ENCODE measurements at regions not wholly inside any gene's neighbourhood (a gene's known extent, or its start where the extent isn't known, plus 50 kb on each side); places are given as distances from the start of the nearest gene placed in this dataset.

DNA sequence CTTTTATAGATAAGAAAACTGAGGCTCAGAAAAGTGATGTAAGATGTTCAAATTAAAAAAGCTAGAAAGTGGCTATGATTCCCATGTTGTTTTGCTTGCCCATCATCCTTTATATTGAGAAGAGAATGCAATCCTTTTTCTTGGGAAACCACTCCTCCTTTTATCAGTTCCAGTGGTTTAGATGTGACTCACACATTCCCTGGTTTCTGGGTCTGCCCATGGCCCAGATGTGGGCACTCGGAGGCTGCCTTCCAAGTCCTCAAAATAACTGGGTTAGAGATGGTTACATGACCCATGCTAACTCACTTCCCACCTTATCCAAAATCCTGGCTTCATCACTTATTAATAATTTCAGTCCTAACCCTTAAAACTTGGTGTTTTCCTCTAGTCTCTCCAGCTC, 550.0 kb downstream of the MDFIC start:
- no peak for TF ChIP-seq POLR2A (IDR thresholded peaks at IDR 0.05; ENCODE audit: low read depth)
- TF ChIP-seq, protein P1, sequence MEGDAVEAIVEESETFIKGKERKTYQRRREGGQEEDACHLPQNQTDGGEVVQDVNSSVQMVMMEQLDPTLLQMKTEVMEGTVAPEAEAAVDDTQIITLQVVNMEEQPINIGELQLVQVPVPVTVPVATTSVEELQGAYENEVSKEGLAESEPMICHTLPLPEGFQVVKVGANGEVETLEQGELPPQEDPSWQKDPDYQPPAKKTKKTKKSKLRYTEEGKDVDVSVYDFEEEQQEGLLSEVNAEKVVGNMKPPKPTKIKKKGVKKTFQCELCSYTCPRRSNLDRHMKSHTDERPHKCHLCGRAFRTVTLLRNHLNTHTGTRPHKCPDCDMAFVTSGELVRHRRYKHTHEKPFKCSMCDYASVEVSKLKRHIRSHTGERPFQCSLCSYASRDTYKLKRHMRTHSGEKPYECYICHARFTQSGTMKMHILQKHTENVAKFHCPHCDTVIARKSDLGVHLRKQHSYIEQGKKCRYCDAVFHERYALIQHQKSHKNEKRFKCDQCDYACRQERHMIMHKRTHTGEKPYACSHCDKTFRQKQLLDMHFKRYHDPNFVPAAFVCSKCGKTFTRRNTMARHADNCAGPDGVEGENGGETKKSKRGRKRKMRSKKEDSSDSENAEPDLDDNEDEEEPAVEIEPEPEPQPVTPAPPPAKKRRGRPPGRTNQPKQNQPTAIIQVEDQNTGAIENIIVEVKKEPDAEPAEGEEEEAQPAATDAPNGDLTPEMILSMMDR (IDR thresholded peaks at IDR 0.05), result no peak
